GM23338 (cell line): ENCODE measurements at regions not wholly inside any gene's neighbourhood (a gene's known extent, or its start where the extent isn't known, plus 50 kb on each side); places are given as distances from the start of the nearest gene placed in this dataset.

Experiments used
- ATAC-seq: fragments of 200-7000 bp; cut with Tn5 transposase; 3 replicates; pipeline ENCODE4 v1.9.1; 2020
- DNase-seq: peaks from one replicate; pipeline ENCODE4 v3.0.0-alpha.2; 2015; ENCODE audit warnings: low spot score
- H2AFZ ChIP-seq: fragments of 200-600 bp; sonication (generic); 2 replicates; pipeline ENCODE4 v1.8.0; 2016; ENCODE audit warnings: antibody characterized with exemption, mild to moderate bottlenecking, moderate library complexity
- H3F3A ChIP-seq: fragments of 200-600 bp; sonication (generic); replicated peaks from 2 replicates; pipeline ENCODE4 v1.8.0; 2017; ENCODE audit warnings: antibody characterized with exemption, mixed run types, low read depth
- H3K27ac ChIP-seq: fragments of 200-600 bp; sonication (generic); 2 replicates; pipeline ENCODE4 v1.6.1; 2016; ENCODE audit warnings: low read depth
- H3K27me3 ChIP-seq: fragments of 200-600 bp; sonication (generic); 2 replicates; pipeline ENCODE4 v1.8.0; 2016; ENCODE audit warnings: mild to moderate bottlenecking, mixed run types, moderate library complexity; ENCODE audit not compliant: insufficient read depth
- H3K36me3 ChIP-seq: fragments of 200-600 bp; sonication (generic); 2 replicates; pipeline ENCODE4 v1.8.0; 2016; ENCODE audit warnings: mild to moderate bottlenecking; ENCODE audit not compliant: insufficient read depth
- H3K4me1 ChIP-seq: fragments of 200-600 bp; sonication (generic); 2 replicates; pipeline ENCODE4 v1.8.0; 2016; ENCODE audit warnings: mild to moderate bottlenecking, moderate library complexity; ENCODE audit not compliant: insufficient read depth
- H3K4me2 ChIP-seq: fragments of 200-600 bp; sonication (generic); 2 replicates; pipeline ENCODE4 v1.7.1; 2017; ENCODE audit warnings: mixed run types
- H3K4me3 ChIP-seq: fragments of 200-600 bp; sonication (generic); 2 replicates; pipeline ENCODE4 v1.6.1; 2016; ENCODE audit warnings: mixed run types
- H3K79me2 ChIP-seq: fragments of 200-600 bp; sonication (generic); replicated peaks from 2 replicates; pipeline ENCODE4 v1.8.0; 2017; ENCODE audit warnings: mild to moderate bottlenecking; ENCODE audit not compliant: insufficient read depth
- H3K9me2 ChIP-seq: fragments of 200-600 bp; sonication (generic); 2 replicates; pipeline ENCODE4 v1.8.0; 2017; ENCODE audit not compliant: insufficient read depth
- H4K20me1 ChIP-seq: fragments of 200-600 bp; sonication (generic); replicated peaks from 2 replicates; pipeline ENCODE4 v1.8.0; 2017; ENCODE audit warnings: mild to moderate bottlenecking; ENCODE audit not compliant: insufficient read depth
- H3K27ac Mint-ChIP-seq: 2 replicates; pipeline ENCODE4 v1.8.0; 2020; ENCODE audit warnings: inconsistent platforms, mild to moderate bottlenecking, moderate library complexity, mixed read lengths
- H3K27me3 Mint-ChIP-seq: 3 replicates; pipeline ENCODE4 v1.8.0; 2022; ENCODE audit warnings: low read depth, mild to moderate bottlenecking, moderate library complexity, mixed read lengths, inconsistent platforms; ENCODE audit not compliant: insufficient read depth, poor library complexity
- H3K36me3 Mint-ChIP-seq: 3 replicates; pipeline ENCODE4 v1.8.0; 2021; ENCODE audit warnings: low read depth, mild to moderate bottlenecking, inconsistent platforms, moderate library complexity, mixed read lengths
- H3K4me1 Mint-ChIP-seq: 3 replicates; pipeline ENCODE4 v1.8.0; 2020; ENCODE audit warnings: mild to moderate bottlenecking, inconsistent platforms, mixed read lengths
- H3K4me3 Mint-ChIP-seq: 3 replicates; pipeline ENCODE4 v1.8.0; 2021; ENCODE audit warnings: moderate library complexity, mild to moderate bottlenecking, inconsistent platforms, mixed read lengths
- H3K9me3 Mint-ChIP-seq: 3 replicates; pipeline ENCODE4 v1.8.0; 2020; ENCODE audit warnings: moderate library complexity, mild to moderate bottlenecking, inconsistent platforms, mixed read lengths
- CREB1 ChIP-seq: fragments of 250-450 bp; sonication (Bioruptor Pico); IDR thresholded peaks from 2 replicates; pipeline ENCODE4 v1.5.0; 2020; ENCODE audit warnings: low read depth, mild to moderate bottlenecking, moderate library complexity
- ETS1 ChIP-seq: IDR thresholded peaks from 2 replicates; pipeline ENCODE4 v1.6.1; 2016; ENCODE audit warnings: antibody characterized with exemption
- NANOG ChIP-seq: IDR thresholded peaks from 2 replicates; pipeline ENCODE4 v1.6.1; 2016; ENCODE audit warnings: antibody characterized with exemption, borderline replicate concordance
- POLR2AphosphoS5 ChIP-seq: IDR thresholded peaks from 2 replicates; pipeline ENCODE4 v1.6.1; 2016; ENCODE audit warnings: antibody characterized with exemption, low read depth
- ZNF331 ChIP-seq: fragments of 250-450 bp; sonication (Bioruptor Pico); IDR thresholded peaks from 2 replicates; pipeline ENCODE4 v1.5.0; 2020; ENCODE audit warnings: low read depth, mild to moderate bottlenecking, moderate library complexity
- ZNF462 ChIP-seq: fragments of 250-450 bp; sonication (Bioruptor Pico); IDR thresholded peaks from 2 replicates; pipeline ENCODE4 v1.5.0; 2020; ENCODE audit warnings: mild to moderate bottlenecking, moderate library complexity

GRCh38 chr1:83691953-83692500 is 306.9 kb downstream of the TTLL7 start:
- no peak for ATAC-seq
- Histone ChIP-seq H3K4me1 (peaks cover 57% of the 10 kb centered on the region), H3K27ac (peak overlapping the region; percentile 96), H3K4me2 (peak overlapping the region; percentile 60), H3F3A (no peaks in the 10 kb centered on the region; the same call in 1 of the 2 replicates), H4K20me1 (no peaks in the 10 kb centered on the region), H3K79me2 (no peaks in the 10 kb centered on the region), H3K27me3 (no peaks in the 10 kb centered on the region), H3K4me3 (peak overlapping the region; percentile 29), H3K9me2 (peaks cover 5% of the 10 kb centered on the region; the same call in 1 of the 2 replicates), H3K36me3 (0 out of 2 replicates have a peak, but pooled peaks cover 3% of the 10 kb centered on the region), H2AFZ (peak overlapping the region; percentile 15; the same call in 1 of the 2 replicates)
- no peak for DNase-seq
- Mint-ChIP-seq H3K4me1 (peaks cover 65% of the 10 kb centered on the region), H3K4me3 (0 out of 3 replicates have a peak overlapping the region, but pooled peaks have one; percentile 57), H3K27ac (peak overlapping the region; percentile 96), H3K9me3 (peaks cover 15% of the 10 kb centered on the region), H3K36me3 (peaks cover 22% of the 10 kb centered on the region), H3K27me3 (peaks cover 11% of the 10 kb centered on the region)
- no peak for TF ChIP-seq NANOG
- TF ChIP-seq ZNF462 (CRISPR knock-in tag) = peak; percentile 1; the same call in 1 of the 2 replicates

- Histone ChIP-seq H3F3A (no peaks in the 10 kb centered on the region; the same call in 1 of the 2 replicates), H3K4me3 (no peak overlapping the region), H3K4me2 (no peak overlapping the region), H4K20me1 (no peaks in the 10 kb centered on the region), H3K4me1 (peaks cover 48% of the 10 kb centered on the region), H3K9me2 (peaks cover 5% of the 10 kb centered on the region; the same call in 1 of the 2 replicates), H3K27me3 (no peaks in the 10 kb centered on the region), H3K79me2 (no peaks in the 10 kb centered on the region), H3K36me3 (0 out of 2 replicates have a peak, but pooled peaks cover 3% of the 10 kb centered on the region), H2AFZ (peak overlapping the region; percentile 78), H3K27ac (no peak overlapping the region)
- H3K9me3 Mint-ChIP-seq = peaks cover 17% of the 10 kb centered on the region
- peaks cover 49% of the 10 kb centered on the region for H3K4me1 Mint-ChIP-seq
- ATAC-seq (no peak), DNase-seq (no peak)
- no peak for TF ChIP-seq POLR2AphosphoS5
- TF ChIP-seq CREB1 (CRISPR knock-in tag) = no peak
- no peak for TF ChIP-seq ETS1
- TF ChIP-seq ZNF331 (CRISPR knock-in tag) = no peak
- peaks cover 22% of the 10 kb centered on the region for H3K36me3 Mint-ChIP-seq
- peaks cover 7% of the 10 kb centered on the region for H3K27me3 Mint-ChIP-seq
- H3K27ac Mint-ChIP-seq = peak overlapping the region; percentile 58; the same call in 1 of the 2 replicates
- H3K4me3 Mint-ChIP-seq = no peak overlapping the region
Observed at GRCh38 chr1:83689921-83690868, 308.7 kb downstream of the TTLL7 start.
